Upper lobe of right lung (tissue), 1 donor: ENCODE measurements at regions not wholly inside any gene's neighbourhood (a gene's known extent, or its start where the extent isn't known, plus 50 kb on each side); places are given as distances from the start of the nearest gene placed in this dataset.

ENCODE experiments used
- ATAC-seq: fragments of 200-7000 bp; cut with Tn5 transposase; one replicate; pipeline ENCODE4 v1.9.1; 2020; ENCODE audit warnings: mild to moderate bottlenecking, moderate library complexity
- DNase-seq: peaks from one replicate; pipeline ENCODE4 v3.0.0-alpha.2; 2020
- H3K27ac ChIP-seq: fragments of 200-600 bp; one replicate; pipeline ENCODE4 v1.8.0; 2022
- H3K27me3 ChIP-seq: fragments of 200-600 bp; one replicate; pipeline ENCODE4 v1.8.0; 2022; ENCODE audit warnings: mild to moderate bottlenecking
- H3K36me3 ChIP-seq: fragments of 200-600 bp; one replicate; pipeline ENCODE4 v1.8.0; 2022
- H3K4me1 ChIP-seq: fragments of 200-600 bp; one replicate; pipeline ENCODE4 v1.8.0; 2022
- H3K4me3 ChIP-seq: fragments of 200-600 bp; one replicate; pipeline ENCODE4 v1.8.0; 2022; ENCODE audit warnings: mild to moderate bottlenecking
- H3K9me3 ChIP-seq: fragments of 200-600 bp; one replicate; pipeline ENCODE4 v1.8.0; 2022
- intact Hi-C: fragments of 100-400 bp; cut with DNase I; formaldehyde crosslinking; loops from one replicate; pipeline ENCODE4 v1.11.0; 2022
- TF ChIP-seq, protein P1 (sequence below): fragments of 200-600 bp; IDR thresholded peaks from one replicate; pipeline ENCODE4 v1.8.0; 2022; ENCODE audit warnings: antibody characterized with exemption
- donor health status: DM: no; HTN: yes; CAD: no; lungs with severe emphysema.

DNA sequence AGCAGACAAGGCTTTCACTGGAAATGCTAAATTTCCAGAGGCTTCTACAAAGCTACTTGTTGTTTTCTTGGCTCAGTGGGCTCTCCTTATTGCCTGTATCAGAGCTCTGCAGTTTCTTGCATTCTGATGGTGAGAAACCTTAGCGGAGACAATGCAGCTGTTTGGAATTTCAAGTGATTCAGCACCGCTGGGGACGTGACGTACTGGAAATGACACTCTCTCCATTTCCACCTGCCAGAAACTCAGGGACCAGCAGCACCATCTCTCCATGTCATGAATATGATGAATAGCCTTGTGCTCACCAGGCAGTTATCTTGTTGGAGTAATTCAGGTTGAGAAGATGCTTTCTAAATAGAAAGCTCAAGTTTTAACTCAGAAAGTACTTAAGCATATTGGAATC, 497.2 kb upstream of the DEPDC1 start:
- H3K27ac ChIP-seq, result no peak overlapping the region
- TF ChIP-seq, protein P1, sequence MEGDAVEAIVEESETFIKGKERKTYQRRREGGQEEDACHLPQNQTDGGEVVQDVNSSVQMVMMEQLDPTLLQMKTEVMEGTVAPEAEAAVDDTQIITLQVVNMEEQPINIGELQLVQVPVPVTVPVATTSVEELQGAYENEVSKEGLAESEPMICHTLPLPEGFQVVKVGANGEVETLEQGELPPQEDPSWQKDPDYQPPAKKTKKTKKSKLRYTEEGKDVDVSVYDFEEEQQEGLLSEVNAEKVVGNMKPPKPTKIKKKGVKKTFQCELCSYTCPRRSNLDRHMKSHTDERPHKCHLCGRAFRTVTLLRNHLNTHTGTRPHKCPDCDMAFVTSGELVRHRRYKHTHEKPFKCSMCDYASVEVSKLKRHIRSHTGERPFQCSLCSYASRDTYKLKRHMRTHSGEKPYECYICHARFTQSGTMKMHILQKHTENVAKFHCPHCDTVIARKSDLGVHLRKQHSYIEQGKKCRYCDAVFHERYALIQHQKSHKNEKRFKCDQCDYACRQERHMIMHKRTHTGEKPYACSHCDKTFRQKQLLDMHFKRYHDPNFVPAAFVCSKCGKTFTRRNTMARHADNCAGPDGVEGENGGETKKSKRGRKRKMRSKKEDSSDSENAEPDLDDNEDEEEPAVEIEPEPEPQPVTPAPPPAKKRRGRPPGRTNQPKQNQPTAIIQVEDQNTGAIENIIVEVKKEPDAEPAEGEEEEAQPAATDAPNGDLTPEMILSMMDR, result no peak
- no peaks in the 10 kb centered on the region for H3K4me1 ChIP-seq
- H3K27me3 ChIP-seq, result no peaks in the 10 kb centered on the region
- DNase-seq (no peak), ATAC-seq (no peak)
- no peak overlapping the region for H3K4me3 ChIP-seq
- no peaks in the 10 kb centered on the region for H3K9me3 ChIP-seq
- no peaks in the 10 kb centered on the region for H3K36me3 ChIP-seq
- intact Hi-C loops, result no loop called here

DNA sequence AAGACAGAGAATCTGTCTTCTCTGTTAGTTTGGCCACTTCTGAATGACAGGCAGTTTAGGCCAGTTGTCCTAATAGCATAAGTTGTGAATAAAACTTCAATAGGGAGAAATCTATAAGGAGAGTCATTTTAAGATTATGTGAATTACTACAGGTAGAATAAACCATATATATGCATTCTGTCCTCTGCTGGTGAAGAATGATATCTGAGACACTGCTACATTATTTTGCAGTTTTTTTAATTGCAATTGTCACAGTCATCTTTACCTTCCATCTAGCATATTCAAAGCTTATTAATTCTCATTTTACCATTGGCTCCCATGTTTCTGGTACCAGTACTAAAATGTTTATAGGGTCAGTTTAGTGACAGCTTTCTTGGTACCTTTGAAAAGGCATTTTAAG, 519.6 kb upstream of the DEPDC1 start:
- DNase-seq (no peak), ATAC-seq (no peak)
- no peak overlapping the region for H3K4me3 ChIP-seq
- no peaks in the 10 kb centered on the region for H3K36me3 ChIP-seq
- H3K9me3 ChIP-seq, result no peaks in the 10 kb centered on the region
- TF ChIP-seq, protein P1, result no peak
- intact Hi-C loops, result no loop called here
- no peaks in the 10 kb centered on the region for H3K27me3 ChIP-seq
- no peak overlapping the region for H3K27ac ChIP-seq
- no peaks in the 10 kb centered on the region for H3K4me1 ChIP-seq

DNA sequence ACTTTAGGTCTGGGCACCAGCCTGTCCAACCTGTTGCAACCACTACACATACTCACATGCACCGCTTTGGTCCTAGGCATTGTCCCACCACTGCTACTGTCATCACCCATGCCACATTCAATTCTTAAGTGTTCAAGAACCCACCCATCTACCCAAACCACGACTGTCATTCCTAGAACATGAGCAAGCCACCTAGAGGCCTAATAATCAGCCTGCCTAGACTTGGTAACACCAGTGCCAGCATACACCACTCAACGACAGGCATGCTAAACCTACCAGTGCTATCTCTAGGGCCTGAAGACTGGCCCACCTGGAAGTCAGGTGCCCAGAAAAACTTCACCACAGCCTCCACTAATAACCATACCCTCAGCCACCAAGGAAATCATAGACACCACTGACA, 532.8 kb upstream of the DEPDC1 start:
- DNase-seq (no peak), ATAC-seq (no peak)

DNA sequence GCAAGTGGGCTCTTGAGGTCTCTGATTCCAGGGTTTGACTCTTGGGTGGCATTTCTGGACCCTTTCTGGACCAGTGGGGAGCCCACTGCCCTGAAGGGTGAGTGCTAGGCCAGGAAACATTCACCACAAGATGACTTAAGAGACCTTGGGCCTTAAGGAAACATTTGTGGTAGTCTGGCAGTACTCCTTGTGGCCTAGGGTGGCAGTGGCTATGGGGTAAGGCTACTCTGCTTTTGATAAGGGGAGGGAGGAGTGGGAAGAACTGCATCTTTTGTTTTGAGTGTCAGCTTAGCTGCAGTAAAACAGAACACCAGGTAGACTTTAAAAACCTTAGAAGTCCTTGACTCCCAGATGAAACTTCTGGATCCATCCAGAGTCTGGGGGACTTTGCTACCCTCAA, 529.3 kb upstream of the LRRC7 start:
- Histone ChIP-seq H3K4me3 (no peak overlapping the region), H3K9me3 (peaks cover 11% of the 10 kb centered on the region), H3K4me1 (no peaks in the 10 kb centered on the region), H3K36me3 (no peaks in the 10 kb centered on the region), H3K27ac (no peak overlapping the region), H3K27me3 (no peaks in the 10 kb centered on the region)
- DNase-seq (no peak), ATAC-seq (no peak)
- intact Hi-C loops, result no loop called here
- TF ChIP-seq, protein P1, result no peak

More for the DNA sequence above, 532.8 kb upstream of the DEPDC1 start:
- no peaks in the 10 kb centered on the region for H3K36me3 ChIP-seq
- TF ChIP-seq, protein P1, result no peak
- no peak overlapping the region for H3K4me3 ChIP-seq
- H3K27me3 ChIP-seq, result no peaks in the 10 kb centered on the region
- H3K27ac ChIP-seq, result no peak overlapping the region
- no peaks in the 10 kb centered on the region for H3K9me3 ChIP-seq
- intact Hi-C loops, result no loop called here
- H3K4me1 ChIP-seq, result no peaks in the 10 kb centered on the region

DNA sequence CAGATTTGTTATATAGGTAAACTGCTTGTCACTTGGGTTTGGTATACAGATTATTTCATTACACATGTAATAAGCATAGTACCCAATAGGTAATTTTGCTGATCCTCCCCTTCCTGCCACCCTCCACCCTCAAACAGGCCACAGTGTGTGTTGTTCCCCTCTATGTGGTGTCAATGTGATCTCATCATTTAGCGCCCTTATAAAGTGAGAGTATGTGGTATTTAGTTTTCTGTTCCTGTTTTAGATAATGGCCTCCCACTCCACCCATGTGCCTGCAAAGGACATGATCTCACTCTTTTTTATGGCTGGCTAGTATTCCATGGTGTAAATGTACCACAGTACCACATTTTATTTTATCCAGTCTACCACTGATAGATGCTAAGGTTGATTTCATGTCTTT, 522.1 kb upstream of the LRRC7 start:
- intact Hi-C loops, result no loop called here
- H3K36me3 ChIP-seq, result no peaks in the 10 kb centered on the region
- H3K4me1 ChIP-seq, result no peaks in the 10 kb centered on the region
- ATAC-seq (no peak), DNase-seq (no peak)
- H3K27ac ChIP-seq, result no peak overlapping the region
- H3K9me3 ChIP-seq, result no peaks in the 10 kb centered on the region
- H3K27me3 ChIP-seq, result no peaks in the 10 kb centered on the region
- H3K4me3 ChIP-seq, result no peak overlapping the region
- TF ChIP-seq, protein P1, result no peak

DNA sequence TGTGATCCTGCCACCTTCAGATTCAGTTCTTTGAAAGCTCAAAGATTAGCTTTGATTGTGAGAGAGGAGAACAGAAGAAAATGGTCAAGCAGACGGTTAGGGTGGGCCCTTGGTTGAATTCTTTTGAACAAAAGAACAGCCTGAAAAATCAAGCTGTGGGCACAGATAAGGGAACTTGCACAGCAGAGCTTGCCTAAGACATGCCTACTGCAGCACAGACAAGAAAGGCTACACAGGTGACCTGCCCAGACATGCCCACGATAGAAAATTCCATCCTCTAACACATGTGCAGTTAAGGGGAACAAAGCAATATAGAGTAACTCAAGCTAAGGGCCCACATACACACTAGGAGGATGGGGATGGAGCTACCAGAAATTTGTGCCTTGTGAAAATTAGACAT, 512.5 kb upstream of the LRRC7 start:
- DNase-seq (no peak), ATAC-seq (no peak)
- Histone ChIP-seq H3K4me3 (no peak overlapping the region), H3K9me3 (no peaks in the 10 kb centered on the region), H3K4me1 (no peaks in the 10 kb centered on the region), H3K27ac (no peak overlapping the region), H3K27me3 (no peaks in the 10 kb centered on the region), H3K36me3 (no peaks in the 10 kb centered on the region)
- TF ChIP-seq, protein P1, result no peak
- intact Hi-C loops, result no loop called here
